Ammon's horn (tissue), 1 donor: ENCODE measurements at regions not wholly inside any gene's neighbourhood (a gene's known extent, or its start where the extent isn't known, plus 50 kb on each side); places are given as distances from the start of the nearest gene placed in this dataset.

ENCODE experiments used
- DNase-seq: peaks from one replicate; pipeline ENCODE4 v3.0.0-alpha.2; 2016; ENCODE audit warnings: low spot score

- no peak for DNase-seq
These were observed 55.1 kb upstream of the PCDH20 start for GRCh38 chr13:61470786-61471185.

DNA sequence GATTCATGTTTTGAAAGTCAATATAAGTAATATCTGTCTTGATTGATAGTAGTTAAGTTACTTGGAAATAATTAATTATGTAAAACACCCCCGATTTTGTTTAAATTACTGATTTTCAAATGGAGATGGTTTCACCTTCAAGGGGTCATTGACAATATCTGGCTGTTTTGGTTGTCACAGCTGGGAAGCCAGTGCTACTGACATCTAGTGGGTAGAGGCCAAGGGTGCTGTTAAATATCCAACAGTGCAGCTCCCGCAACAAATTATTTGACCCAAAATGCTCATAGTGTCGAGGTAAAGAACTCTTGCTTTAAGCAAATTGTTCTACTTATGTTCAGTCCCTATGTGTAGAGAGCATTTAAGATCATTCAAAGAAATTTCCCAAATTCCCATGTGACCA is 50.6 kb upstream of the PCDH20 start:
- DNase-seq = no peak
